ENCODE measurements at regions not wholly inside any gene's neighbourhood (a gene's known extent, or its start where the extent isn't known, plus 50 kb on each side); places are given as distances from the start of the nearest gene placed in this dataset.

DNA sequence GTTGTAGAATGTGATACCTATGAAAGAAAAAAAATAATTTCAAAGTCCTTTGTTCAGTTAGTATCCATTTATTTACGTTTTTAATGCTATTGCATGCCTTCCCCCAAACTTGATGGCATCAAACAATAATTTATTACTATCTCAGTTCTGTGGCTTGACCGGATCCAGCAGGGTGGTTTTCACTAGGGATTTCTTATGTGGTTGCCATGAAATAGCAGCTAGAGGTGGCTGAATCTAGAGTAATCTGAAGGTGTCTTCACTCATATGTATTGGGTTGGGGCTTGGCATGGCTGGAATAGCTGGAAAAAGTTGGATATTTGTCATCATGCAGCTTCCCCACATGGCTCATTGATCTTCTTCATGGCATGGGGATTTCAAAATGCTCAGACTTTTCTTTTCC lies 619.3 kb upstream of the ZNF608 start:
- Histone ChIP-seq H2AFZ (ENCODE audit: low read length) (no peak overlapping the region), H3K4me2 (ENCODE audit: low read length) (no peak overlapping the region), H4K20me1 (ENCODE audit: insufficient read depth, low read length) (no peaks in the 10 kb centered on the region), H3K4me3 (ENCODE audit: low read depth, low read length, poor library complexity, severe bottlenecking) (no peak overlapping the region), H3K4me1 (ENCODE audit: insufficient read depth, low read length, poor library complexity, severe bottlenecking) (no peaks in the 10 kb centered on the region), H3K9me2 (ENCODE audit: insufficient read depth, low read length) (no peaks in the 10 kb centered on the region), H3K36me3 (ENCODE audit: insufficient read depth, low read length) (no peaks in the 10 kb centered on the region), H3K79me2 (ENCODE audit: insufficient read depth, low read depth, low read length) (no peaks in the 10 kb centered on the region), H3K27ac (ENCODE audit: low read depth, low read length, poor library complexity, severe bottlenecking) (no peak overlapping the region), H3K9me3 (ENCODE audit: low read length) (no peaks in the 10 kb centered on the region)
- no peak for TF ChIP-seq EZH2phosphoT487 (IDR thresholded peaks at IDR 0.05; ENCODE audit: borderline replicate concordance, low read depth, low read length)
- TF ChIP-seq, protein P1, sequence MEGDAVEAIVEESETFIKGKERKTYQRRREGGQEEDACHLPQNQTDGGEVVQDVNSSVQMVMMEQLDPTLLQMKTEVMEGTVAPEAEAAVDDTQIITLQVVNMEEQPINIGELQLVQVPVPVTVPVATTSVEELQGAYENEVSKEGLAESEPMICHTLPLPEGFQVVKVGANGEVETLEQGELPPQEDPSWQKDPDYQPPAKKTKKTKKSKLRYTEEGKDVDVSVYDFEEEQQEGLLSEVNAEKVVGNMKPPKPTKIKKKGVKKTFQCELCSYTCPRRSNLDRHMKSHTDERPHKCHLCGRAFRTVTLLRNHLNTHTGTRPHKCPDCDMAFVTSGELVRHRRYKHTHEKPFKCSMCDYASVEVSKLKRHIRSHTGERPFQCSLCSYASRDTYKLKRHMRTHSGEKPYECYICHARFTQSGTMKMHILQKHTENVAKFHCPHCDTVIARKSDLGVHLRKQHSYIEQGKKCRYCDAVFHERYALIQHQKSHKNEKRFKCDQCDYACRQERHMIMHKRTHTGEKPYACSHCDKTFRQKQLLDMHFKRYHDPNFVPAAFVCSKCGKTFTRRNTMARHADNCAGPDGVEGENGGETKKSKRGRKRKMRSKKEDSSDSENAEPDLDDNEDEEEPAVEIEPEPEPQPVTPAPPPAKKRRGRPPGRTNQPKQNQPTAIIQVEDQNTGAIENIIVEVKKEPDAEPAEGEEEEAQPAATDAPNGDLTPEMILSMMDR (conservative IDR thresholded peaks at IDR 0.05; ENCODE audit: low read length), result no peak
- CTCF ChIA-PET (ENCODE audit: unreplicated experiment), result no interaction called here
- DNase-seq (ENCODE audit: low spot score), result no peak
- intact Hi-C loops (cut with micrococcal nuclease; ENCODE audit: unreplicated experiment), result no loop called here
- BruUV-seq (replicated peaks), result no TSS peak
- POLR2A ChIA-PET, result interaction anchor here (0.5 to 0.7 kb wide), 4 partner anchors 159 to 1243 kb away, joined by 3 to 6 read pairs (median 4); no protein-coding TSS in a partner anchor

DNA sequence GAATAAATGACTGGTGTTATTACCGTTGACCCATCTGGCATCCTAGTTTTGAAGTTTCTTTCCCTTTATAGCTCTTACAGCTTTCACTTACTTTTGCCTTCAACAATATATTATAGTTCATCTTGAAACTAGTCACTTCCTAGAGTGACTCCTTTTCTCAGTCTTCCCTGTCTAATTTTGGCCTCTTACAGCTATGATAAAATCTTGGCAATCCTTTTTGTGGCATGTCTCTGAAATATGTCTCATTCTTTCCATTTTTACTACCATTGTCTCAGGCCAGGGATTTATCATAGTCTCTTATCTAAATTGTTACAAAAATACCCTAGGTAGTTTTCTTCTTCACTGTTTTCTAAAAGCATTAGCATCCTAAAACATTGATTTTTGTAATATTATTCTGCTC lies 621.3 kb upstream of the ZNF608 start:
- BruUV-seq (replicated peaks), result no TSS peak
- Histone ChIP-seq H3K36me3 (ENCODE audit: insufficient read depth, low read length) (no peaks in the 10 kb centered on the region), H3K79me2 (ENCODE audit: insufficient read depth, low read depth, low read length) (no peaks in the 10 kb centered on the region), H3K4me1 (ENCODE audit: insufficient read depth, low read length, poor library complexity, severe bottlenecking) (peaks cover 4% of the 10 kb centered on the region), H3K4me3 (ENCODE audit: low read depth, low read length, poor library complexity, severe bottlenecking) (no peak overlapping the region), H3K9me3 (ENCODE audit: low read length) (no peaks in the 10 kb centered on the region), H3K4me2 (ENCODE audit: low read length) (no peak overlapping the region), H2AFZ (ENCODE audit: low read length) (no peak overlapping the region), H3K9me2 (ENCODE audit: insufficient read depth, low read length) (no peaks in the 10 kb centered on the region), H4K20me1 (ENCODE audit: insufficient read depth, low read length) (no peaks in the 10 kb centered on the region), H3K27ac (ENCODE audit: low read depth, low read length, poor library complexity, severe bottlenecking) (no peak overlapping the region)
- TF ChIP-seq, protein P1 (conservative IDR thresholded peaks at IDR 0.05; ENCODE audit: low read length), result no peak
- no peak for TF ChIP-seq EZH2phosphoT487 (IDR thresholded peaks at IDR 0.05; ENCODE audit: borderline replicate concordance, low read depth, low read length)
- no peak for DNase-seq (ENCODE audit: low spot score)
- POLR2A ChIA-PET, result interaction anchor here (0.8 kb wide), 1 partner anchor 9 kb away, joined by 3 read pairs; no protein-coding TSS in a partner anchor
- CTCF ChIA-PET (ENCODE audit: unreplicated experiment), result no interaction called here
- intact Hi-C loops (cut with micrococcal nuclease; ENCODE audit: unreplicated experiment), result no loop called here

DNA sequence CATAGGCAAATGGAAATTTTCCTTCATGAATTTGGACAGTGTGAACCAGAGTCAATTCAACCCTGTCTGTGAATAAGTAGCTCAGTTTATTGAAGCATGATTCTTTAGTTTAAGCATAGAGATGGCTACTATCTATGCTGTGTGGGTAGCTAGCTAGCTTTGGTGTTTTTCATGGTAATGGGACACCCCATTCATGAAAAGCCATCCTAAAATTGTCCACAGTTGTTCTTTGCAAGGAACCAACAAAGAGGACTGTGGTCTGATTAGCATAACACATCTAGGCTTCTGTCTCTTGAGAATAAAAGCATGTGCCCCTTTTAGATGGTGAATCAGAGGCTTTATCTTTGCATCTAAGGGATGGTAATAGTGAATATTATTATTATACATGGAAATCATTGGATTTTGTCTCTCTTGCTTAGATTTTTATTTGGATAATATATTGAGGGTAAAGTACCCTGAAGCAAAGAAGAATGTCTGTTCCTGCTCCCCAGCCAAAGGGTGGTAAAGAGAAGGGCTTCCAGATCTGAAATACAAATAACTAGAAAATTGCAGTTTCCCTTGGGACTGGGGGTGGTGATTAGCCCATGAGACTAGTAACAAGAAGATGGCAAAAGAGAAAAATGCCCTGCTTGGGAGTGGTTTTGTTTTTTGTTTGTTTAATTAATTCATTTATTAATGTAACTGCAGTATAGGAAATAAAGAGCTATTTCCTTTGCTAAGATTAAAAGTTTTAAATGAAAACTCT lies 624.2 kb upstream of the ZNF608 start:
- no peaks in the 10 kb centered on the region for H3K79me2 ChIP-seq (ENCODE audit: insufficient read depth, low read depth, low read length)
- H2AFZ ChIP-seq (ENCODE audit: low read length), result no peak overlapping the region
- no peak overlapping the region for H3K4me2 ChIP-seq (ENCODE audit: low read length)
- no peaks in the 10 kb centered on the region for H3K9me2 ChIP-seq (ENCODE audit: insufficient read depth, low read length)
- DNase-seq (ENCODE audit: low spot score), result no peak
- POLR2A ChIA-PET, result interaction anchor here (0.6 to 1.7 kb wide), 2 partner anchors 12 to 168 kb away, joined by 6 to 7 read pairs; no protein-coding TSS in a partner anchor
- no peaks in the 10 kb centered on the region for H3K9me3 ChIP-seq (ENCODE audit: low read length)
- intact Hi-C loops (cut with micrococcal nuclease; ENCODE audit: unreplicated experiment), result no loop called here
- H3K27ac ChIP-seq (ENCODE audit: low read depth, low read length, poor library complexity, severe bottlenecking), result no peak overlapping the region
- H3K4me1 ChIP-seq (ENCODE audit: insufficient read depth, low read length, poor library complexity, severe bottlenecking), result peaks cover 22% of the 10 kb centered on the region
- H4K20me1 ChIP-seq (ENCODE audit: insufficient read depth, low read length), result no peaks in the 10 kb centered on the region
- no peaks in the 10 kb centered on the region for H3K36me3 ChIP-seq (ENCODE audit: insufficient read depth, low read length)
- BruUV-seq (replicated peaks), result no TSS peak
- H3K4me3 ChIP-seq (ENCODE audit: low read depth, low read length, poor library complexity, severe bottlenecking), result no peak overlapping the region
- TF ChIP-seq, protein P1 (conservative IDR thresholded peaks at IDR 0.05; ENCODE audit: low read length), result no peak
- no peak for TF ChIP-seq EZH2phosphoT487 (IDR thresholded peaks at IDR 0.05; ENCODE audit: borderline replicate concordance, low read depth, low read length)
- CTCF ChIA-PET (ENCODE audit: unreplicated experiment), result no interaction called here
